HCT116 (cell line): ENCODE measurements at regions not wholly inside any gene's neighbourhood (a gene's known extent, or its start where the extent isn't known, plus 50 kb on each side); places are given as distances from the start of the nearest gene placed in this dataset.

Experiments used
- ATAC-seq: fragments of 200-7000 bp; cut with Tn5 transposase; 2 replicates; pipeline ENCODE4 v1.9.1; 2020; ENCODE audit warnings: mild to moderate bottlenecking, moderate library complexity
- BruUV-seq: library from RNA; stranded (reverse); fragments of 400-500 nt; replicated peaks from 2 replicates; lab custom pipeline; 2021; lab: Mats Ljungman, UMichigan
- CTCF ChIA-PET: fragments of 300-600 bp; sonication (Branson Sonifier 250); formaldehyde crosslinking; loops from one replicate; lab custom pipeline; 2021; ENCODE audit warnings: antibody characterized with exemption; lab: Charles Lee
- POLR2A ChIA-PET: fragments of 300-600, 350-600 bp; sonication (Branson Sonifier 250); formaldehyde crosslinking; loops from one replicate; lab custom pipeline; 2021; ENCODE audit warnings: antibody characterized with exemption; lab: Charles Lee
- RAD21 ChIA-PET, 2 experiments: fragments of 300-600 bp; sonication (Branson Sonifier 250); formaldehyde crosslinking; loops; one replicate each; lab custom pipeline; 2023; ENCODE audit warnings: low total read pairs in 2 of 2; ENCODE audit not compliant: uncharacterized antibody in 2 of 2, unreplicated experiment in 2 of 2, low non-redundant PET in 1 of 2; lab: Charles Lee
- DNase-seq: peaks from one replicate; pipeline ENCODE4 v3.0.0-alpha.2; 2010; ENCODE audit warnings: low read depth, low spot score
- H2AFZ ChIP-seq: fragments of 200-600 bp; shearing (Covaris generic), sonication (generic); 2 replicates; pipeline ENCODE4 v1.6.1; 2017; ENCODE audit warnings: low read depth, mixed run types, mixed read lengths, antibody characterized with exemption, low read length; ENCODE audit not compliant: poor library complexity, severe bottlenecking
- H3K27ac ChIP-seq: 2 replicates; pipeline ENCODE4 v1.5.1; 2012; ENCODE audit warnings: low read depth, low read length
- H3K27me3 ChIP-seq: fragments of 200-600 bp; sonication (generic); 2 replicates; pipeline ENCODE4 v1.6.1; 2016; ENCODE audit warnings: mixed run types, low read length, mixed read lengths; ENCODE audit not compliant: insufficient read depth
- H3K36me3 ChIP-seq, 2 experiments: fragments of 200-500 bp in 1 of 2; fragments of 200-600 bp in 1 of 2; sonication (Bioruptor generic) in 1 of 2; sonication (generic) in 1 of 2; 2 replicates each; pipeline versions ENCODE4 v1.5.1 to v1.6.1; 2014 to 2016; ENCODE audit warnings: low read length in 2 of 2, inconsistent platforms in 1 of 2, mixed read lengths in 1 of 2, mixed run types in 1 of 2; ENCODE audit not compliant: insufficient read depth in 2 of 2, control insufficient read depth in 1 of 2
- H3K4me1 ChIP-seq, 2 experiments: fragments of 200-600 bp in 1 of 2; sonication (generic) in 1 of 2; 2 replicates each; pipeline versions ENCODE4 v1.5.1 to v1.6.1; 2012 to 2017; ENCODE audit warnings: low read length in 2 of 2, inconsistent platforms in 1 of 2, mild to moderate bottlenecking in 1 of 2, mixed read lengths in 1 of 2, mixed run types in 1 of 2, moderate library complexity in 1 of 2; ENCODE audit not compliant: insufficient read depth in 2 of 2, control insufficient read depth in 1 of 2
- H3K4me2 ChIP-seq: fragments of 200-600 bp; sonication (generic); 2 replicates; pipeline ENCODE4 v1.6.1; 2017; ENCODE audit warnings: mixed run types, low read length, mixed read lengths
- H3K4me3 ChIP-seq, 2 experiments: fragments of 200-600 bp in 1 of 2; sonication (generic) in 1 of 2; replicated peaks in 1 of 2; 2 replicates each; pipeline ENCODE4 v1.5.1; 2011 to 2016; ENCODE audit warnings: low read length in 2 of 2, control low read depth in 1 of 2, low read depth in 1 of 2, mild to moderate bottlenecking in 1 of 2, mixed read lengths in 1 of 2, mixed run types in 1 of 2
- H3K79me2 ChIP-seq: fragments of 200-600 bp; sonication (generic); 2 replicates; pipeline ENCODE4 v1.6.1; 2017; ENCODE audit warnings: mild to moderate bottlenecking, mixed run types, low read length, moderate library complexity, mixed read lengths; ENCODE audit not compliant: insufficient read depth
- H3K9ac ChIP-seq: fragments of 200-600 bp; sonication (generic); 2 replicates; pipeline ENCODE4 v1.6.1; 2016; ENCODE audit warnings: low read length, mixed read lengths
- H3K9me2 ChIP-seq: fragments of 200-600 bp; sonication (generic), shearing (Covaris generic); 2 replicates; pipeline ENCODE4 v1.6.1; 2017; ENCODE audit warnings: mixed run types, mild to moderate bottlenecking, moderate library complexity; ENCODE audit not compliant: insufficient read depth
- H3K9me3 ChIP-seq, 2 experiments: fragments of 200-500 bp in 1 of 2; fragments of 200-600 bp in 1 of 2; sonication (Bioruptor generic) in 1 of 2; sonication (generic) in 1 of 2; 2 replicates each; pipeline ENCODE4 v1.6.1; 2014 to 2017; ENCODE audit warnings: low read length in 2 of 2, mixed read lengths in 2 of 2, inconsistent platforms in 1 of 2, low read depth in 1 of 2, mild to moderate bottlenecking in 1 of 2, mixed run types in 1 of 2, moderate library complexity in 1 of 2; ENCODE audit not compliant: control insufficient read depth in 1 of 2, insufficient read depth in 1 of 2
- H4K20me1 ChIP-seq: fragments of 200-600 bp; sonication (generic), shearing (Covaris generic); 2 replicates; pipeline ENCODE4 v1.6.1; 2017; ENCODE audit warnings: mixed run types, mild to moderate bottlenecking, moderate library complexity; ENCODE audit not compliant: insufficient read depth
- CBX3 ChIP-seq: IDR thresholded peaks from 2 replicates; pipeline ENCODE4 v1.6.1; 2012; ENCODE audit warnings: low read depth
- CEBPB ChIP-seq: IDR thresholded peaks from 2 replicates; pipeline ENCODE4 v1.6.1; 2012; ENCODE audit warnings: low read depth
- EGR1 ChIP-seq: IDR thresholded peaks from 2 replicates; pipeline ENCODE4 v1.6.1; 2012; ENCODE audit warnings: low read depth
- EZH2 ChIP-seq: fragments of 200-600 bp; sonication (generic); IDR thresholded peaks from 2 replicates; pipeline ENCODE4 v1.6.1; 2017; ENCODE audit warnings: antibody characterized with exemption, mixed run types
- EZH2phosphoT487 ChIP-seq: fragments of 200-600 bp; IDR thresholded peaks from 2 replicates; pipeline ENCODE4 v1.6.1; 2018; ENCODE audit warnings: antibody characterized with exemption, borderline replicate concordance
- FOSL1 ChIP-seq: IDR thresholded peaks from 2 replicates; pipeline ENCODE4 v1.6.1; 2012; ENCODE audit warnings: low read depth
- JUND ChIP-seq: IDR thresholded peaks from 2 replicates; pipeline ENCODE4 v1.6.1; 2012
- POLR2A ChIP-seq: IDR thresholded peaks from 2 replicates; pipeline ENCODE4 v1.7.0; 2011; ENCODE audit warnings: borderline replicate concordance; ENCODE audit not compliant: insufficient read depth, insufficient read length; ENCODE audit errors: extremely low read depth
- POLR2AphosphoS5 ChIP-seq: IDR thresholded peaks from 2 replicates; pipeline ENCODE4 v1.6.1; 2011; ENCODE audit warnings: mild to moderate bottlenecking, low read depth, low read length, moderate library complexity
- SIN3A ChIP-seq: IDR thresholded peaks from 2 replicates; pipeline ENCODE4 v1.6.1; 2012; ENCODE audit warnings: low read depth
- SP1 ChIP-seq: IDR thresholded peaks from 2 replicates; pipeline ENCODE4 v1.6.1; 2012; ENCODE audit warnings: low read depth
- SRF ChIP-seq: IDR thresholded peaks from 2 replicates; pipeline ENCODE4 v1.6.1; 2012; ENCODE audit warnings: low read depth
- TCF7L2 ChIP-seq: IDR thresholded peaks from 2 replicates; pipeline ENCODE4 v1.7.0; 2011; ENCODE audit warnings: borderline replicate concordance, inconsistent platforms; ENCODE audit not compliant: insufficient read depth, insufficient read length; ENCODE audit errors: extremely low read depth
- YY1 ChIP-seq: IDR thresholded peaks from 2 replicates; pipeline ENCODE4 v1.6.1; 2011; ENCODE audit warnings: low read length, low read depth, moderate library complexity, mild to moderate bottlenecking; ENCODE audit not compliant: insufficient replicate concordance; ENCODE audit errors: extremely low read depth
- ZFX ChIP-seq: fragments of 450-650 bp; IDR thresholded peaks from 2 replicates; pipeline ENCODE4 v1.6.1; 2017
- ZNF274 ChIP-seq: fragments of 200-500 bp; sonication (Bioruptor generic); IDR thresholded peaks from 2 replicates; pipeline ENCODE4 v1.6.1; 2014; ENCODE audit warnings: mild to moderate bottlenecking, low read depth, low read length, inconsistent platforms
- intact Hi-C: fragments of 100-400 bp; cut with micrococcal nuclease; formaldehyde crosslinking; loops from 2 replicates; pipeline ENCODE4 v1.10.0; 2022
- TF ChIP-seq, protein P1 (sequence below): IDR thresholded peaks from 2 replicates; pipeline ENCODE4 v1.6.1; 2011; ENCODE audit warnings: mild to moderate bottlenecking, low read length, moderate library complexity; ENCODE audit not compliant: insufficient replicate concordance; ENCODE audit errors: extremely low read depth
- TF ChIP-seq, protein P2 (sequence below): IDR thresholded peaks from 2 replicates; pipeline ENCODE4 v1.6.1; 2012
- TF ChIP-seq, protein P3 (sequence below): IDR thresholded peaks from 2 replicates; pipeline ENCODE4 v1.6.1; 2012

DNA sequence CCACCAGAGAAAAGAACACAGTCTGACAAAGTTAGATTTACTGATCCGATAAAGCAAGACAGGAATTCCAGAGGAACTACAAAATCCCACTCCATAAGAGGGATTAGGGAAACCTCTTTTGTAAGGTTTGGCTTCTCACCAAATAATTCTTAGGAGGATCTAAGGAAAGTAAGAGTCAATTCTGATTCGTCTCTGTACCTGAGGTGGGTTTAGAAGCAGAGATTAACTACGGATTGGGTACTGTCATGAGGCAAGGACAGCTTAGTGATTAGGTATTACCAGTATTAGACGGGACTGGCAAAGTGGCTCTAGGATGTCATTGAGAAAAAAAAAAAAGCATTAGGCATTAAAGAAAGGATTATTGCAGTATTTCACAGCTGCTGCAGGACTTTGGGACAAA is 371.7 kb upstream of the BRINP3 start:
- Histone ChIP-seq H3K9me3 (no peaks in the 10 kb centered on the region), H3K9me2 (no peaks in the 10 kb centered on the region), H3K36me3 (no peaks in the 10 kb centered on the region), H3K27ac (no peak overlapping the region), H2AFZ (no peak overlapping the region), H3K27me3 (no peaks in the 10 kb centered on the region), H3K4me1 (no peaks in the 10 kb centered on the region), H3K79me2 (no peaks in the 10 kb centered on the region), H4K20me1 (no peaks in the 10 kb centered on the region), H3K4me3 (no peak overlapping the region), H3K9ac (no peak overlapping the region), H3K4me2 (no peak overlapping the region)
- ChIA-PET CTCF (no interaction called here), POLR2A (no interaction called here), RAD21 (no interaction called here)
- ATAC-seq (no peak), DNase-seq (no peak)
- intact Hi-C loops = no loop called here
- no TSS peak for BruUV-seq
- TF ChIP-seq, protein P1, sequence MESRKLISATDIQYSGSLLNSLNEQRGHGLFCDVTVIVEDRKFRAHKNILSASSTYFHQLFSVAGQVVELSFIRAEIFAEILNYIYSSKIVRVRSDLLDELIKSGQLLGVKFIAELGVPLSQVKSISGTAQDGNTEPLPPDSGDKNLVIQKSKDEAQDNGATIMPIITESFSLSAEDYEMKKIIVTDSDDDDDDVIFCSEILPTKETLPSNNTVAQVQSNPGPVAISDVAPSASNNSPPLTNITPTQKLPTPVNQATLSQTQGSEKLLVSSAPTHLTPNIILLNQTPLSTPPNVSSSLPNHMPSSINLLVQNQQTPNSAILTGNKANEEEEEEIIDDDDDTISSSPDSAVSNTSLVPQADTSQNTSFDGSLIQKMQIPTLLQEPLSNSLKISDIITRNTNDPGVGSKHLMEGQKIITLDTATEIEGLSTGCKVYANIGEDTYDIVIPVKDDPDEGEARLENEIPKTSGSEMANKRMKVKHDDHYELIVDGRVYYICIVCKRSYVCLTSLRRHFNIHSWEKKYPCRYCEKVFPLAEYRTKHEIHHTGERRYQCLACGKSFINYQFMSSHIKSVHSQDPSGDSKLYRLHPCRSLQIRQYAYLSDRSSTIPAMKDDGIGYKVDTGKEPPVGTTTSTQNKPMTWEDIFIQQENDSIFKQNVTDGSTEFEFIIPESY = no peak
- TF ChIP-seq SP1 (no peak), ZFX (no peak)

DNA sequence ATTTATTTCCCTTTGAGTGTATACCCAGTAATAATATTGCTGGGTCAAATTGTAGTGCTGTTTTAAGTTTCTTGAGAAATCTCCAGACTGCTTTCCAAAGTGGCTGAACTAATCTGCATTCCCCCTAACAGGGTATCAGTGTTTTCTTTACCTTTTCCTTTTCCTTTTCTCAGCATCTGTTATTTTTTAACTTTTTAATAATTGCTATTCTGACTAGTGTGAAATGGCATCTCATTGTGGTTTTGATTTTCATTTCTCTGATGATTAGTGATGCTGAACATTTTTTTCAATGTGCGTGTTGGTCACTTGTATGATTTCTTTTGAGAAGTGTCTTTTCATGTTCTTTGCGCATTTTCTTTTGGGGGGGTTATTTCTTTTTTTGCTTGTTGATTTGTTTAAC is 374.9 kb upstream of the BRINP3 start:
- no peaks in the 10 kb centered on the region for H4K20me1 ChIP-seq

More for the DNA sequence above, 374.9 kb upstream of the BRINP3 start:
- no peak for DNase-seq
- intact Hi-C loops = no loop called here
- H3K79me2 ChIP-seq = no peaks in the 10 kb centered on the region
- no peak overlapping the region for H3K4me2 ChIP-seq
- CTCF ChIA-PET = no interaction called here
- H3K27me3 ChIP-seq = no peaks in the 10 kb centered on the region
- TF ChIP-seq SIN3A (no peak), POLR2AphosphoS5 (no peak), JUND (no peak), EGR1 (no peak), YY1 (no peak), POLR2A (no peak), CBX3 (no peak), CEBPB (no peak), SRF (no peak), ZNF274 (no peak), EZH2 (no peak), EZH2phosphoT487 (no peak), TCF7L2 (no peak), FOSL1 (no peak)
- TF ChIP-seq, protein P2, sequence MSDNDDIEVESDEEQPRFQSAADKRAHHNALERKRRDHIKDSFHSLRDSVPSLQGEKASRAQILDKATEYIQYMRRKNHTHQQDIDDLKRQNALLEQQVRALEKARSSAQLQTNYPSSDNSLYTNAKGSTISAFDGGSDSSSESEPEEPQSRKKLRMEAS = no peak
- TF ChIP-seq, protein P1 = no peak
- TF ChIP-seq, protein P3, sequence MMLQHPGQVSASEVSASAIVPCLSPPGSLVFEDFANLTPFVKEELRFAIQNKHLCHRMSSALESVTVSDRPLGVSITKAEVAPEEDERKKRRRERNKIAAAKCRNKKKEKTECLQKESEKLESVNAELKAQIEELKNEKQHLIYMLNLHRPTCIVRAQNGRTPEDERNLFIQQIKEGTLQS = no peak
- H3K36me3 ChIP-seq = no peaks in the 10 kb centered on the region
- no TSS peak for BruUV-seq
- RAD21 ChIA-PET = no interaction called here
- POLR2A ChIA-PET = no interaction called here
- no peak overlapping the region for H3K9ac ChIP-seq
- H3K9me3 ChIP-seq = no peaks in the 10 kb centered on the region
- H3K4me3 ChIP-seq = no peak overlapping the region
- no peak overlapping the region for H2AFZ ChIP-seq
- no peak for ATAC-seq
- no peaks in the 10 kb centered on the region for H3K9me2 ChIP-seq
- no peaks in the 10 kb centered on the region for H3K4me1 ChIP-seq
- H3K27ac ChIP-seq = no peak overlapping the region
